GM13977 (cell line): ENCODE measurements at regions not wholly inside any gene's neighbourhood (a gene's known extent, or its start where the extent isn't known, plus 50 kb on each side); places are given as distances from the start of the nearest gene placed in this dataset.

Experiments
- DNase-seq: peaks from one replicate; pipeline ENCODE4 v3.0.0; 2012; ENCODE audit warnings: low spot score
- in situ Hi-C: fragments of 300-500 bp; cut with MboI; formaldehyde crosslinking; loops from one replicate; pipeline ENCODE4 v1.12.0; 2022; ENCODE audit warnings: low sequenced_read_pairs, low pct_unique_long_range_greater_than_20kb, mixed read lengths, inconsistent platforms; ENCODE audit not compliant: unreplicated experiment
- TF ChIP-seq, protein P1 (sequence below): IDR thresholded peaks from 2 replicates; pipeline ENCODE4 v1.5.1; 2012; ENCODE audit warnings: mild to moderate bottlenecking, control low read depth; ENCODE audit not compliant: insufficient read depth; ENCODE audit errors: extremely low read depth, missing control alignments

DNA sequence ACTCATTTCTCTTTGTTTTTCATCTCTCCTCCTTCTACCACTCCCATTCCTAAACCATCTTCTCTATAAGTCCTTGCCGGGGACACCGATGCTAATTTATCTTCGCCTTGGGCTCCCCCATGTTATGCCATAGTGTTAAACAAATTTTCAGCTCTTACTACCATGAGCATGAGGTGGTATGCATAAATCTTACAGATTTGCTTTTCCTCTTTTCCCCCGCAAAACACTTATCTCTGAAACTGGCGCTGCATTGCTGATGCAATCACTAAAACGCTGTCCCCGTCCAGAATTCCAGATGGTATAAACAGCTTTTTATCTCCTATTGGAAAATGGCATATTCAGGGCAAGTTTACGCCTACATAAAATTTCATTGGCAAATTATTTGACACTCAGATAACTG, 673.6 kb upstream of the CDH8 start:
- TF ChIP-seq, protein P1, sequence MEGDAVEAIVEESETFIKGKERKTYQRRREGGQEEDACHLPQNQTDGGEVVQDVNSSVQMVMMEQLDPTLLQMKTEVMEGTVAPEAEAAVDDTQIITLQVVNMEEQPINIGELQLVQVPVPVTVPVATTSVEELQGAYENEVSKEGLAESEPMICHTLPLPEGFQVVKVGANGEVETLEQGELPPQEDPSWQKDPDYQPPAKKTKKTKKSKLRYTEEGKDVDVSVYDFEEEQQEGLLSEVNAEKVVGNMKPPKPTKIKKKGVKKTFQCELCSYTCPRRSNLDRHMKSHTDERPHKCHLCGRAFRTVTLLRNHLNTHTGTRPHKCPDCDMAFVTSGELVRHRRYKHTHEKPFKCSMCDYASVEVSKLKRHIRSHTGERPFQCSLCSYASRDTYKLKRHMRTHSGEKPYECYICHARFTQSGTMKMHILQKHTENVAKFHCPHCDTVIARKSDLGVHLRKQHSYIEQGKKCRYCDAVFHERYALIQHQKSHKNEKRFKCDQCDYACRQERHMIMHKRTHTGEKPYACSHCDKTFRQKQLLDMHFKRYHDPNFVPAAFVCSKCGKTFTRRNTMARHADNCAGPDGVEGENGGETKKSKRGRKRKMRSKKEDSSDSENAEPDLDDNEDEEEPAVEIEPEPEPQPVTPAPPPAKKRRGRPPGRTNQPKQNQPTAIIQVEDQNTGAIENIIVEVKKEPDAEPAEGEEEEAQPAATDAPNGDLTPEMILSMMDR: no peak
- DNase-seq: no peak
- in situ Hi-C loops: no loop called here

DNA sequence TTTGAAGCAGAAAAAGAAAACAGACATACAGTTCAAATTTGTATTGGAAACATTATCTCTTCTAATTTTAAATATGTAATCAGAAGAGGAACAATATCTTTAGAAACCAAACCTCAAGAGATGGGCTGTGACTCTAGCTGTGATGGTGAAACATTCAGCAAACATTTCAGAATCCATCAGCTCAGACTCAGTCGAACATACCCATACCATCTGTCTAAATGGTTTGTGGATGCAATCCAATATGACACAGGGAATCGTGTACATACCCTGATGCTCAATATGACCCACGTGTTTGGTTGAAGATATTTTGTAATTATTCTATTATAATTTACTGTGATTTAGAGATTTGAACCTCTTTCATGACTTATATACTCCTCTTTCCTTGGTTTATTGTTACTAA, 665.2 kb upstream of the CDH8 start:
- TF ChIP-seq, protein P1: no peak
- in situ Hi-C loops: no loop called here
- no peak for DNase-seq

DNA sequence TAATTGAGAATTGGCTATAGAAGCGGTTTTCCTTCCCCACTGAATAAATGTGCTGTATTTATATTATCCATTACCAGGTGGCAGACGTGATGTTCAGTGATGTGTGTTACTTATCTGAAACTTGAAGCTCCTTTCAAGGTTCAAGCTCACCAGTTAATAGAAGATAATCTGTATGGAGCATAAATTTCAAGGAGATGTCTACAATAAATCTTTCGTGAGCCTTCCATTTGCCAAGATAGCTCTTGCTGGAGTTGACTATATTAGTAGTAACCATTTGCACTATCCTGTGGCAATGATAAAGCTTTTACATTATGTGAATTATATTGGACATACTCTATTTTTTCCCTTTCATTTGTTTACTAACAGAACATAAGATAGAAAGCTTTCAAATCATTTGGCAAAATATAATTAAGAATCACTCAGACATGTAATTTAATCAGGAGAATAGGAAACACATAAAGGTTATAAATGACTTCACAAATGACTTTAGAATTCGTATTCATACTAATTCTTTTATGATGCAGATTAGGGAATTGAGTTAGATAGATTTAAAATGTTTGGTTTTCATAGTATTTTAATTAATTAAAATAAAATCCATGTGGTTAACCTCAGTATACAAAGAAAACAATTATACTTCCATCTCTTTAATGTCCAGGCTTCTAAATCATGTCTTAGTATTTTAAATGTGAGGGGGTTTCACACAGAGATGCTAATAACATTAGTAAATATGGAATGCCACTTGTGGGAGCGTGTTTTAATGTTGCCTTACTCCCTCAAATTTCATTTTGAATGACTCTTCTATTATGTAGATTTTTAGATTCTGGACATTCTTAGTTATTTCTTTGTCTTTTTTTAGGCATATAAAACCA, 664.4 kb upstream of the CDH8 start:
- TF ChIP-seq, protein P1: no peak
- in situ Hi-C loops: no loop called here
- no peak for DNase-seq

DNA sequence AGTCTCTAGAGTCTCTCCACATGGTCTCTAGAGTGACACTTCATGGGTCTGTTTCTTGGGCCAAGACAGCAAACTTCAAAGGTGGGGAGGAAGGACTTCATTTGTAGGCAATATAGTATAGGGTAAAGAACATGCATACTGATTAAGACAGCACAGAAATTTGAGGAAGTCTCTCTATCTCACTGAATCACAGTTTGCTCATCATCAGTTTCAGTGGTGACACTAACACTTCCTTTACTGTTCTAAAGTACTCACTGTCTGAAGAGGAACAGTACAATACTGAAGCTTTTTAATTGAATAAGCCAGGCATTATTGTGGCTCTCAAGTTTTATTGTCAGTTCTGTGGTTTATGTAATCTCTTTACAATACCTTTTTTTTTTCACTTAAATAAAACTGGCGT, 656.4 kb upstream of the CDH8 start:
- in situ Hi-C loops: no loop called here
- no peak for DNase-seq

DNA sequence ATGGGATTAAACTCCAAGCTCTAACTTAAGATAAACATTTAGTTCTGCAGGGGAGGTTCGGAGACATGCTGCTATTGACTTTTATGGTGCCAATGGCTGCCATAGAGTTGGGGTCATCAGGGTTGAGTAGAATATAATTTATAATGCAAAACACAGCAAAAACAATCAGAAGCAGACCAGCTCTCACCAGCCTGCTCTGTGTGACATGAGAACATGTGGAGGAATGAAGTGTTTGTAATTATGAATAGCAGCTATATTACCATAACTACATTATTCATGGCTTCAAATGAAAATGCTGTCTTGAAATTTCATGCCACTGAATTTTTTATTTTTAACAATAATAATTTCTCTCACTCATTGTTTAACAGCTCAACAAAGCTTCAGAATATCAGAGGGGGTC, 645.6 kb upstream of the CDH8 start:
- in situ Hi-C loops: no loop called here
- no peak for DNase-seq
- TF ChIP-seq, protein P1: no peak

More for the DNA sequence above, 656.4 kb upstream of the CDH8 start:
- TF ChIP-seq, protein P1: no peak

DNA sequence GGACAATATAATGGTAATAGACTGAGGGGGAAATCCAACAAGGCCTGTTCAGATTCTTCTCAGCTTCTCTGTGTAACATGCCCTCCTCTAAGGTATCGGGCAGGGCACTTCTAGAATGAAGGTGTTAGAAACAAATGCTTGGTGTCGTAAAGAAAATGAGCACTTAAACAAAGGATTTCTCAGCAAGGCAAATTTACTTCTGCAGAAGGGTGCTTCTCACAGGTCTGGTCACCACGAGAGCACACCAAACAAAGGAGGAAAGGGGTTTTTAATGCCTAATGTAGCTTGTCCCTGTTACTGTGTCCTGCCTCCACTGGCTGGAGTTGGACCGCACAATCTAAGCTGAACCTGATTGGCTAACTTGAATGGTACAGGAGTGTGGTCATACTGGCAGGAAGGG, 642.6 kb upstream of the CDH8 start:
- TF ChIP-seq, protein P1: no peak
- DNase-seq: no peak
- in situ Hi-C loops: no loop called here
